ENCODE measurements at regions not wholly inside any gene's neighbourhood (a gene's known extent, or its start where the extent isn't known, plus 50 kb on each side); places are given as distances from the start of the nearest gene placed in this dataset.

GRCh38 chr6:156510242-156510641 lies 266.9 kb upstream of the ARID1B start:
- DNase-seq: no peak

DNA sequence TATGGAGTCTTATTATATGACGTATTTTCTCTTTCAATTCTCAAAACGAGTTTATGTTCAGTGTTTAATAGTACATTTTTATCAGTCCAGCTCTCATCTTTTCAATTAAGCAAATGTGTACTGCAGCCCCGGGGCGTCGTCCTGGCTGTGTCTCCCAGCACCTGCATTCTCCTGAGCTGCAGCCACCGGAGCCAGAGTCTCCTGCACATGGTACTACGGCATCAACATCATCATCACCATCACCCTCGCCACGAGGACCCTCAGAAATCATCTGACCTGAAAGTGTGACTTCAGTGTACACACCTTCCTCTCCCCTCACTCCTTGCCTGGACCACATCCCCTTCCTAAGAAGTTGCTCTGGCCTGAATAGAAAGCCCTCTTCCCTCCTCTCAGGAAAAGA lies 267.7 kb upstream of the ARID1B start:
- DNase-seq: no peak

- DNase-seq: peak; percentile 3 to 20
These were observed 268.3 kb upstream of the ARID1B start for GRCh38 chr6:156508923-156509322.

DNA sequence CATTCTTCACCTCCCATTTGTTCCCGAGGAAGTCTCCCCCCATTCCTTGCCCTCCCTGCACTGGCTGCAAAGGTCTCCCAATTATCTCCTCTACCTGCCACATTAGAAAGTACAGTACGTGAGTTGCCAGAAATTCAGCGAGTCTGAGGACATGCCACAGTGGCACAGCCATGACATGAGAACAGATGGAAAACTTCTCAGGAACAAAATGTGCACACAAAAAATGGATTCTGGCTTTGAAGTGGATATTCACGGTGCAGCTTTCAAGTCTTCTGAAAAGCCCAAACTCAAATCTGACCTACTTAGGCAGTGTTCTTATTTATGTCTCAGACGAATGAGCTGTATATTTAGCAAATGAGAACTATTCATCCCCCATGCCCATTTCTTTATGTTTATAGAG lies 269.1 kb upstream of the ARID1B start:
- DNase-seq: no peak

GRCh38 chr6:156507656-156508055 lies 269.5 kb upstream of the ARID1B start:
- no peak for DNase-seq

DNA sequence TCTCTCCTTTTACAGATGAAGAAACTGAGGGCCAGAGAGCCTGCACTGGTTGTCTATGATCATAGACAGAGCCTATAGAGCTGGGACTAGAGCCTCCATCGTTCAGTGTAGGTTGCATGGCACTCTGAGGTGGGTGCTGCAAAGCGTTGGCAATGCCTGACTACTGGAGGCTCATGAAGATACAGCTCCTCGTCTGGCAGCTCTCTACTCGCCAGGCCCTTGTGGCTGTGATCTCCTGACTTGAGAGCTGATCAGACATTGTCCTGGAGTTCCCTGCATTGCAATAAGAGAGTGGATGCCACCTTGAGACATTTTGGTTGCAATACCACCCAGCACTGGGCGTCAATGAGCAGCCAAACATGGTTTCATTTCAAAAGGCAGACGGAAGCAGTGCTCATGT lies 270.1 kb upstream of the ARID1B start:
- DNase-seq: no peak

GRCh38 chr6:156502969-156503504 lies 274.1 kb upstream of the ARID1B start:
- DNase-seq: no peak

DNA sequence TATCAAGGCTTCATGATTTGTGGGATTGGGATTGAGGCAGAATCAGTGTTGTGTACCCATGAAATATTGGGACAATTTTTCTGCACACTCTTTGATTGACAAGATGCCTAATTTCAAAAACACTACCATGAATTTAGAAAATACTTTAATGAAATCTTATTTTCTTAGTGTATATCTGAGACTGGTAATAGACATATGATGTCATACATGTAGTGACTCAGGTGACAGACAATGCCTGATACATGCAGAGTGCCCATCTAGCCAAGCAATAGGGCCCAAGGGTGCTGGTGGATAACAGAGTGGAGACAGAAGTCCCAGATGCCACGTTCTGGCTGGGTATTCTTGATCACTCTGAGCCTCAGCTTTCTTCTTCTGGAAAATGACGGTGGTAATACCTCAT lies 279.6 kb upstream of the ARID1B start:
- DNase-seq: no peak

DNA sequence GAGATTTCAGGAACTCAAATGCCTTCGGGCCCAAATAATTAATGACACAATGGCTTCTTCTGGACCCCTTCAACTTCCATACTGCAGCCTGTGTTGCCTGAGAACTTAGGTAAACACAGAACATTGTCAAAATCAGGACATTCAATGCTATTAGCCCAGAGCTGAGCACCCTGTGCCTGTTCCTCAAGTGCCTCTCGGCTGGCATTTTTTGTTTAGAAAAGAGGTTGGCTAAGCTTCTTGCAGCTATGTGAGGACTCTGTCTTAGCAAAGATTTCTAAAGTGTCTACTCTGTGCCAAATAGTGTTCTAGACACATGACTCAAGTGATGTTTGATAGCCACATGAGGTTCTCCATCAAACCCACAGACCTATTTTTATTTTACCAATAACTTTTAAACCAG lies 289.3 kb upstream of the ARID1B start:
- no peak for DNase-seq

- no peak for DNase-seq
These were observed 292.0 kb upstream of the ARID1B start for GRCh38 chr6:156485150-156485549.

DNA sequence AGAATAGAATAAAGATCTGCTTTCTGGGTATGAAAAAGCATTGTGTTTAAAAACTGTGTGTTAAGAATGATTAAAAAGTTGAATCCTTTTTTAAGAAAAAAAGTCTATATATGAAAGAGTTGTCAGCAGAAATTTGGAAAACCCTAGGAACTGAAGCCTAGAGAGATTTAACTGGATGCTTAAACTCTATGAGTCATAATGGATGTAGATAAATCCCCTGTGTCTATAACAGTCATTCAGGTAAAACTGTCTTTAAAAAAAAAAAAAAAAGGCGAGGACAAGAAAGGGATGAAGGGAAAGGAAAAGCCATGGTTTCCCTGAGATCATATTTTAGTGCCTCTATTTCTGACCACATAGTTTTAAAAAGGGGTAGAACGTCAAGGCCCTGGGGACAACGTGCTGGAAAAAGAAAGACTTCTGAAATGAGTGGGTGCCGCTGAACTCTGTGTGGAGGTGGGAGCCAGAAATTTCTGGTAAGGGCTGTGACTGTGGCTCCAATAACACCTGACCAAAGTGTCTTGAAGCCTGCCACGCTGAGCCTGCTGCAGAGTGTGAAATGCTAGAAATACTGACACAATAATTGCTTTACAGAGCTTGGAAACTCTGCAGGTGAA lies 302.6 kb upstream of the ARID1B start:
- DNase-seq: no peak

DNA sequence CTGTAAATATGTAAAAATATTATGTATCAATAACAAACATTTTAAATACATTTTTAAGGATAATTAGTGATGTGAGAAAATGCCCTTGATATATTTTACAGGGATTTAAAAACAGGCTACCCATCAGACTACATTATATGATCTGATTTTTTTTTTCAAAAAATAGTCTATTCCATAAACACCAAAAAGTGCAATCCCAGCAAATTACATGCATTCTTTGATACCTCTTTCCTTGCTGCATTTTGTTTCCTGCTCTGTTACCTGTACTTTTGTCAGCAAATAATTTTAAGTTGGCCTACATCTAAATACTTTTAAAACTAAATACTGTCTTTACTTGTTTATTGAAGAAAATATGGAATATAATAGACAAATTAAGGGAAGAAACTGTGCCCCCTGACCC lies 306.2 kb upstream of the ARID1B start:
- DNase-seq: no peak

DNA sequence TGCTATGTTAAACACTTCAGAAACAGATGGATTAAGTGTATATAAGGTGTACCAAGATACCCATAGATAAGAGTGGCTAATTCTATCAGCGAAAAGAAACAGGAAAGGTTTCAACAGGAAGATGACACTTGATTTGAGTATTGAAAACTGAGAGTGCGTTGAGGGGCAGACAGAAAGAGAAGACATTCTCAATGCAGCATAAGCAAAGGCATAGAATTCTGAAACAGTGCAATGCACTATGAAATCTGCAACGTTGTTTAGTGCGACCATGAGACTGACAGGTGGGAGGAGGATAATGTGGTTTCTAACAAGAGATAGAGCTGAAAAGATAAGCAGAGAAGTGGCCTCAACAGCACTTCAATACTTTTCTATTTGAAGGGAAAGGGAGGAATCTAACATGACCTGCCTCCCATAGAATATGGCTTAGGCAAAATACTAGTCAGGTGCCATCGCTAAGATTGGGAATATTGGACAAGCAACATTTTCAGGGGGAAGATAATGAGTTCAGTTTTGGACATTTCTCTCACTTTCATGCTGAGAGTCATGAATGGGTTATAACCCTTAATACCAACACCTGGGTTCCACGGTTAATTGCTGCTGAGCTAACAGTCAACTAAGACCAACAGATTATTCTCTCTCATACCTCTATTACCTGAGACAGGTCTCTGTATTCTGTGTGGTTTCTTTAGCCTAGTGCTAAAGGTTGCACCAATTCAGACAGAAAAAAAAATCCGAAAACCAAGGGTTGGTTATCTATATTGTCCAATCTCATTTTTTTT lies 312.9 kb upstream of the ARID1B start:
- no peak for DNase-seq

DNA sequence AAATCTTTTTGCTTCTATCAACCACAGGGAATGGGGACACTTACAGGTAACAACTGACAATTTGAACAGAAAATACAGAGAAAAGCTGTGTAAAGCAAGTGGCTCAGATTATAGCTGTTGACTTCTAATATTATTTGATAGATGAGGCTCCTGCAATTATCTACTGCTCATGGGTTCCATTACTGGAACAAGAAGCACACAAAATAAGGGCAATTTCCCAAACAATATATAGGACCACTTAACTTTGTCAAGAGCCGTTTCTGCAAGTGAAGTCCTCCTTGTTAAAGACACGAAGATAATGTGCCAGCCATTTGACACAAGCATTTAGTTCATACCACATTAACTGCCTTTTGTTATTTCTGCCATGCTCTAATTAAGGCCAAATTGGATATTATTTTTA lies 315.5 kb upstream of the ARID1B start:
- DNase-seq: no peak

DNA sequence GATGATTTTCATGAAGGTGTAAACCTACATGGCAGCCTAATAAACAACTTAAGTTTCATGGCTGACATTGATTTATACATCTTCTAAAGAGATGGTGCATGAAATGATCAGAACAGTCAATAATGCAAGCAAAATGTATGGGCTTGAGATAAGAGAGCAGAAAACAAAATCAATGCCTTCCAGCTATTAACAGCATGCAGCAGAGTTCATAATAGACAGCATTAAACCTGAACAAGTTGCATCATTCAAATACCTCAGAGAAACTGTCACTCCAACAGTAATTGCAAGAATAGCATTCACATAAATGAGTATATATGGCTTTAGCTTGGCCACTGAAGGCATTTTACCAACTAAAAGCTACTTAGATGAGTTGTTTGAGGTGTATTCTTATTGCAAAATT lies 319.6 kb upstream of the ARID1B start:
- DNase-seq: no peak

GRCh38 chr6:156455847-156456246 lies 321.3 kb upstream of the ARID1B start:
- DNase-seq: no peak

DNA sequence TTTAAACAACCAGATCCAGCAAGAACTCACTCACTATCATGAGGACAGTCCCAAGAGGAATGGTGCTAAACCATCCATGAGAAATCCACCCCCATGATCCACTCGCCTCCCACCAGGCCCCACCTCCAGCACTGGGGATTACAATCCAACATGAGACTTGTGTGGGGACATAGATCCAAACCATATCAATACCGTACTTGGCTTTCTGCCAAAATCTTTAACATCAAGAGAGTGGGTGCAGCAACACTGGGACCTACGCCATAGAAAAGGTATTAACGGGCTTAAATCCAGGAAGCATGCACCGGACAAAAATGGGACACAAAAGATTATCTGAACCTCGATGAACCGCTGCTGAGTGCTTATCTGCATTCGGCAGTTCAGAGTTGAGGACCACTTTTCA lies 322.3 kb upstream of the ARID1B start:
- no peak for DNase-seq

- DNase-seq: no peak
These were observed 325.5 kb upstream of the ARID1B start for GRCh38 chr6:156451726-156452125.

- no peak for DNase-seq
These were observed 326.1 kb upstream of the ARID1B start for GRCh38 chr6:156451088-156451487.

DNA sequence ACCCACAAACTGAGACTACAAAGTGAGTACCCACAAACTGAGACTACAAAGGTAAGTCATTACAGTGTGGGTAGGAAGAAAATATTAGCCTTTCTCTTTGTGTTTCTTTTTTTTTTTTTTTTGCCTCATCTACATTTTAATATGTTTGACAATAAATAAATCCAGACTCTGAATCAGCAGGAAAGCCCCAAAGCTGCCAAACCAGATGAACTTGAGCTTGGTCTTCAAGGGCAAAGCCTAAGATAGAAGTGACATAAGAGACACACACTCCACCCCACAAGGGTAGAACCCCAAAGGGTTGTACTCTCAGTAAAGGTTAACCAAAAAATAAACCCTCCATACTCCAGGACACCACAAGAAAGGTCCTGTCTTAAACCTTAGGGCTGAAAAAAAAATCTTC lies 326.8 kb upstream of the ARID1B start:
- no peak for DNase-seq

- DNase-seq: no peak
These were observed 327.6 kb upstream of the ARID1B start for GRCh38 chr6:156449569-156449968.

- no peak for DNase-seq
These were observed 328.1 kb upstream of the ARID1B start for GRCh38 chr6:156449128-156449527.

DNA sequence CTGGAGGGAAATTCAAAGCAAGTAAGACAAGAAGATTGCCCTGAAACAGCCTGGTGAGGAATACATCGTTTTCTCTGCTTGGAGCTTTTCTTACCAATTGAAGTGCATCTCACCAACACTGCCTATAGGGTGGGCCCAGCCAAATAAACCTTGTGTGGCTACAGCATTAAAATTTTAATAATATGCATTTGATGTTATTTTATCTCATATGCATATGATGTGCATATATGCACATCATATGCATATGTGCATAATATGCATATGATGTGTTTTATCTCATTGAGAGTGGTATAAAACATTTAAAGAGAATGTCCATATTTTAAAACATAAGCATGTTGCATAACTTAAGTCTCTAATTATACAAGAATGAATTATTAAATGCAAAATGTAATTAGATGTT lies 328.6 kb upstream of the ARID1B start:
- no peak for DNase-seq

GRCh38 chr6:156440688-156441087 lies 336.5 kb upstream of the ARID1B start:
- DNase-seq: no peak

All from inflammatory macrophage (primary cell).